GM19395 (cell line): ENCODE measurements at regions not wholly inside any gene's neighbourhood (a gene's known extent, or its start where the extent isn't known, plus 50 kb on each side); places are given as distances from the start of the nearest gene placed in this dataset.

Experiments
- ATAC-seq: cut with Tn5 transposase; IDR thresholded peaks from one replicate; pipeline ENCODE4 v1.9.1; 2021; ENCODE audit warnings: mild to moderate bottlenecking, moderate library complexity; ENCODE audit not compliant: unreplicated experiment

- ATAC-seq: no peak
Measured at GRCh38 chr12:100675432-100675831, 101.9 kb downstream of the GAS2L3 start.

GRCh38 chr12:100681074-100681473 lies 107.6 kb downstream of the GAS2L3 start:
- ATAC-seq: no peak

DNA sequence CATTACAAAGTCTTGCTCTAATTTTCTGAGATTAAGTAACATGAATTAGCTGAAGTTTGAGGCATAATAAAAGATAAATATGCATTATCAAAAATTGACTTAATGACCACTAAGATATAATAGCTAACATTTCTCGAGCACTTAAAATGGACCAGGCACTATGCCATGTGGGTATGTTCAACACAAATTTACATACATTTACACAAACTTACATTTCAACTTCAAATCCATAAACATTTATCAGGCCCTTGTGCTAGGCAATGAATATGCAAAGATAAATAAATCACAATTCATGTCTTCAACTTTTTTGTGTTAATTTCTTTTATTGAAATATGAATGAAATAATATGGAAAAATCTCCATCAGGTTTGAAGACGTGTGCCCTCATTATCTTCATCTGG lies 108.7 kb downstream of the GAS2L3 start:
- no peak for ATAC-seq

DNA sequence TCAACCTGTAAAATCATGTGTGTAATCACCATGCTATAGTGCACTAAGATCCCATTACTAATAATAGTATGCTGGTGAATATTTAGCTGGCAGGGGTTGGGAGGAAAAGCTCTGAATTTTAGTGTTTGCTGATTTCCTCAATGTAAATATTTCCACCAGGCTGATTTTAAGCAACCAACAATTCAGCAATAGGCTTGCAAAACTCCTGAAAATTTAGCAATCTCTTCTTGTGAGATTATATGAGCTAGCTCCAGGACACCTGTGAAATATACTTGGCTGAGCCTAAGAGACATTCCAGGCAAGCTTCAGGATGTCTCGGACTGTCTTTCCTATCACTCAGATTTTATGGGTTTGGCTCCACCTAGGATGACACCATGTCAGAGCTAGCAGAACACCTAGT lies 106.9 kb upstream of the ANO4 start:
- ATAC-seq: no peak

- no peak for ATAC-seq
Measured at GRCh38 chr12:100688451-100688864, 106.1 kb upstream of the ANO4 start.

GRCh38 chr12:100692502-100692901 lies 102.1 kb upstream of the ANO4 start:
- no peak for ATAC-seq

DNA sequence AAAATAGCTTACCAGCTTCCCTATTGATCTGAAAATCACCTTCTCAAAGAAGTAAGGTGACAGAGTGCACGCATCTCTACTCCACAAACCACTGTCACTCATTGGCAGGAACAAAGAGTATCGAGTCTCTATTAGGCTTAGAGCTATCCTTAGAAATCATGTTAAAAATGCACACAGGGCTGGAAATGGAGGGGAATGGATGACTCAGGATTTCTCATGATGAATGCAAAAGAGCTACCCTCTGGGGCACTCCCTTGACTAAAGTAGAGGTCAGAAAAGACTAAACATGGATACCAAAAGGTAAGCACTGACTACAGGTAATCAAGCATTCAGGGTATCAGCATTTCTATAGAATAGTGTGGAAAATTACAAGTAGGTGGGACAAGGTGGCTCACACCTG lies 96.1 kb upstream of the ANO4 start:
- ATAC-seq: peak; percentile 13

- peak; percentile 92 for ATAC-seq
Measured at GRCh38 chr12:100699209-100699608, 95.4 kb upstream of the ANO4 start.

GRCh38 chr12:100703337-100703736 lies 91.2 kb upstream of the ANO4 start:
- ATAC-seq: no peak

- no peak for ATAC-seq
Measured at GRCh38 chr12:100703868-100704267, 90.7 kb upstream of the ANO4 start.

- no peak for ATAC-seq
Measured at GRCh38 chr12:100706033-100706432, 88.5 kb upstream of the ANO4 start.

GRCh38 chr12:100708591-100708990 lies 86.0 kb upstream of the ANO4 start:
- no peak for ATAC-seq

DNA sequence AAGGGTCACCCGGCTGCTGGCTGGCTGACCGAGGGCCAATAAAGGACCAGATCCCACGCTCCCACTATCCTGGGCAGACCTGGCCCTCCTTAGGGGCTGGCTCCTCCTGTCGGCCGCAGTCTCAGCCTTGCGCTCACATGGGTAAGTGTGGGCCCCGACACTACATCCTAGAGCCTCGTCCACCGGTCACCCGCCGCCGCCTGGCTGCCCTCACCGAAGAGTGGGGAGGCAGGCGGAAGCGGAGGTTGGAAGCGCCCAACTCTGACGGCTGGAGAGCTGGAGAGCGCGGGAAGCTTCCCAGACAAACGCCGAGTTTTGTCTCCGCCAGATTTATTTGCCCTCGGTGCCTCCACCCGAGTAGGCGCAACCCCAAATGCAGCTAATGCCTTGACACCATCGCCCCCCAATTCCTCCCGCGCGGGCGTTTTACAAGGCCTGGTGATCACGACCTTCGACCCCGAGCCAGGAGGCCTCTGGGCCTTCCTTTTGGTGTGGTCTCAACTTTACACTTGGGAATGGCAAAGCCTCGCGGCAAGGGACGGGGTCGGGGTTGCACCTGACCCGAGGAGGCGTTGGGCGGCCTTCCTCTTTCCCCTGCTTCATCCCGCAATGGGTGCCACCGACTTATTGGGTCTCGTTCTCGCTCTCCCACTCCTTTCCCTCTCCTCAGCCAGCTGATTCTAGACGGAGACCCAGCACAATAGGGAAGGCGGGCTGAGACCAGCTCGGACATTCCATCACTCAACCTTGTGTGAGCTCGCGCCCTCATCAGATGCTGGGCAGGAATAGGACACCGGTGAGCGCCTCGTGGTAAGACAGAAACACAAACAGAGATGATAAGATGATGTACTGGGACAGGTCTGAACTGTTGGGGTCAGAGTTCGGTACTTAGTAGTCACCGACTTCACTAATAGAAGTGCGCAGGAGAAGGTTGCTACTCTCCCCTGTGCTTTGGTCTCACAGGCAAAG lies 78.3 kb upstream of the ANO4 start:
- no peak for ATAC-seq

- no peak for ATAC-seq
Measured at GRCh38 chr12:100716945-100717732, 77.4 kb upstream of the ANO4 start.

DNA sequence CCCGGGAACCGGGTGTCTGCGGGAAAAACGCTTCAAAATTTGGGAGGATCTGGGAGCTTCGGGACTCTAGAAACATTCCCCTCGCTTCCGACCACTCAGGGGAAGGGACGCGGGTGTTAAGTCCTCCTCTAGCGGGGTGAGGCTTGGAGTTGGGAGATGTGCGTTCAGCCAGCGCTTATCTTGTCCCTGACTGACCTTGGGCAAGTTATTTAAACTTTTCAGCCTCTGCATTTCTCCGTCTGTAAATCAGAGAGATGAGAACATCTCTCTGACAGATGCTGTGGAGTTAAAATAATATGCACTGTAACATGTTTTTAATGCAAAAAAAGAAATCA lies 76.9 kb upstream of the ANO4 start:
- no peak for ATAC-seq

DNA sequence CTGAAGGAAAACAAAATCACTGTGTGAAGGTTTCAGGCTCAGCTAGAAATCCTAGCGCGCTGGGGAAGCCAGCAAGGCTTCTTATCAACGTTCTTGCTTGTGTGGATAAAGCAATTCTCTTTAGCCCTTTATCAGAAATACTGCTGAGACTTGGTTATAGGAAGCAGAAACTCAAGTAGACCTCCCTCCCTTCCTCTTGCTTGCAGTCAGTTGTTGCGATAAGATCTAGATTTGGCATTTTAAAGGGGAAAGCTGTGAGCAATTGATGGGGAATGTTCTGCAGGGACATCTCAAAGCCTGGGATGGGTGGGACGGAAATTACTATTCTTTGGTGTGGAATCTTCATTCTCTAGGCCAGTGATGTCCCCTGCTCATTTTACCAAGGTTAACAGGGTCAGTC lies 76.4 kb upstream of the ANO4 start:
- ATAC-seq: no peak

- ATAC-seq: no peak
Measured at GRCh38 chr12:100720016-100720654, 74.4 kb upstream of the ANO4 start.

DNA sequence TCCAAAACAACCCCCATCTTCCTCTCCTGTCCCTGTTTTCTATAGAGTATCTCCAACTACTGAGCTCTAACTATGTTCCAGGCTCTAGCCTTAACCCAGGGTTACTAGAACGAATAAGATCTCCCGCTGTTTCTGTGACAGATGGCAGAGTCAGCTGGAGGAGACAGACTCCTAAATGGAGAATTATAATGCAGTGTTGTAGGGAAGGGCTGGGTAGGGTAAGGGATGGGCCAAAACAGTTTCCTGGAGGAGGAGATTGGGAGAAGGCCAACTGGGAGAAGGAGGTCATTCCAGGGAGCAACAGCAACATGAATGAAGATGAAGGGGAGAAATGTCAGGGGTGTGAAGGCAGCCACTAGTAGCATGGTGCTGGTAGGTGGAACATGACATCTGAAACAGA lies 73.4 kb upstream of the ANO4 start:
- no peak for ATAC-seq

GRCh38 chr12:100724071-100724470 lies 70.5 kb upstream of the ANO4 start:
- no peak for ATAC-seq

- peak; percentile 93 for ATAC-seq
Measured at GRCh38 chr12:100733817-100734593, 60.6 kb upstream of the ANO4 start.

DNA sequence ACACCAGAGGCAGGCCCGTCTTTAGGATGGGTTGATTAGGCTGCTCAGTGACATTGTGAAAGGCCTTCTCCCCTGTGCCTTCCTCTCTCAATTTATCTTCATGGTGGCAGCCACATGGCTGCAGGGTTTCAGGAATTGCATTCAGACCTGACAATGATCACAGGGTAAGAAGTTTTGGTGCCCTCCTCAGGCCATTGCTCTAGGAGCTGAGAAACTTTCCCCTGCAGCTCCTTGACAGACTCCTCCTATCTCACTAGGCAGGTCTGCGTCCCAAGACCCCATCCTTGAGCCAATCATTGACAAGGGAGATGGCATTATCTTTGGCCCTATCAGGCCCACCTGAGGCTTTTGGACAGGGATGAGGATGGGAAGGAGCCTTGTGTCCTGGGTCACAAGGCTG lies 57.4 kb upstream of the ANO4 start:
- ATAC-seq: no peak
